Kidney (tissue), 13 donors: ENCODE measurements at regions not wholly inside any gene's neighbourhood (a gene's known extent, or its start where the extent isn't known, plus 50 kb on each side); places are given as distances from the start of the nearest gene placed in this dataset.
"Not testable (repeated sequence)": the region's sequence is repeated elsewhere in the genome, so short reads cannot be mapped to it uniquely, and the experiment has no call there.

Source experiments
- DNase-seq, 5 donors: peaks; one replicate each; pipeline ENCODE4 v3.0.0-alpha.2; 2013 to 2020
- FAIRE-seq: peaks from 2 replicates; lab custom pipeline; 2012; peaks lifted over from hg19 to GRCh38; lab: Jason Lieb, UNC
- H3K27ac ChIP-seq, 2 donors: one replicate each; pipeline ENCODE4 v1.7.0; 2013; ENCODE audit warnings: low read depth in 2 of 2, low read length in 2 of 2, inconsistent platforms in 1 of 2
- H3K27me3 ChIP-seq: one replicate; pipeline ENCODE4 v1.7.1; 2013; ENCODE audit warnings: low read length, inconsistent platforms; ENCODE audit not compliant: control insufficient read depth, insufficient read depth
- H3K36me3 ChIP-seq, 3 donors: one replicate each; pipeline versions ENCODE4 v1.7.0 to v1.7.1; 2013; ENCODE audit warnings: low read length in 3 of 3, control low read depth in 1 of 3, inconsistent platforms in 1 of 3; ENCODE audit not compliant: insufficient read depth in 3 of 3, control insufficient read depth in 2 of 3
- H3K4me1 ChIP-seq, 3 donors: one replicate each; pipeline versions ENCODE4 v1.7.0 to v1.7.1; 2013; ENCODE audit warnings: low read length in 3 of 3, inconsistent platforms in 1 of 3, low read depth in 1 of 3; ENCODE audit not compliant: control insufficient read depth in 2 of 3, insufficient read depth in 2 of 3
- H3K4me3 ChIP-seq, 3 donors: one replicate each; pipeline versions ENCODE4 v1.7.0 to v1.8.1; 2013; ENCODE audit warnings: low read length in 3 of 3, control low read depth in 1 of 3, inconsistent platforms in 1 of 3
- H3K9ac ChIP-seq, 3 donors: one replicate each; pipeline versions ENCODE4 v1.7.0 to v1.7.1; 2013; ENCODE audit warnings: low read length in 3 of 3, control low read depth in 1 of 3, inconsistent platforms in 1 of 3
- H3K9me3 ChIP-seq, 3 donors: one replicate each; pipeline versions ENCODE4 v1.7.0 to v1.7.1; 2013; ENCODE audit warnings: low read length in 3 of 3, control low read depth in 1 of 3, inconsistent platforms in 1 of 3; ENCODE audit not compliant: control insufficient read depth in 2 of 3, insufficient read depth in 1 of 3
- CTCF ChIP-seq: IDR thresholded peaks from 3 replicates; pipeline ENCODE4 v1.5.1; 2012; ENCODE audit warnings: mild to moderate bottlenecking, moderate library complexity, borderline replicate concordance; ENCODE audit not compliant: insufficient read depth; ENCODE audit errors: extremely low read depth
- intact Hi-C: fragments of 100-400 bp; cut with DNase I; formaldehyde crosslinking; loops from one replicate; pipeline ENCODE4 v1.11.1; 2022
- donor health status: control.
- donor health status: control.
- donor health status: control.
- donor health status: control.
- donor health status: control.
- donor health status: DM: yes; HTN: yes; CAD: no.
- donor health status: Normal renal cell carcinoma (clear cell type).

- H3K9ac ChIP-seq = no peak overlapping the region
- DNase-seq = no peak
- H3K9me3 ChIP-seq = no peaks in the 10 kb centered on the region
- intact Hi-C loops = no loop called here
- H3K4me1 ChIP-seq = no peaks in the 10 kb centered on the region
- H3K4me3 ChIP-seq = no peak overlapping the region
- no peaks in the 10 kb centered on the region for H3K27me3 ChIP-seq
- H3K27ac ChIP-seq = no peak overlapping the region
- no peaks in the 10 kb centered on the region for H3K36me3 ChIP-seq
- no peak for FAIRE-seq
- no peak for TF ChIP-seq CTCF
Observed at GRCh38 chr3:53425936-53426335, 68.5 kb upstream of the CACNA1D start.

- no peak for FAIRE-seq
- no peaks in the 10 kb centered on the region for H3K9me3 ChIP-seq
- no peaks in the 10 kb centered on the region for H3K27me3 ChIP-seq
- H3K27ac ChIP-seq = no peak overlapping the region
- no peak overlapping the region for H3K9ac ChIP-seq
- TF ChIP-seq CTCF = peak; percentile 22
- H3K4me3 ChIP-seq = no peak overlapping the region
- DNase-seq = no peak
- intact Hi-C loops = no loop called here
- H3K36me3 ChIP-seq = no peaks in the 10 kb centered on the region
- H3K4me1 ChIP-seq = no peaks in the 10 kb centered on the region
Observed at GRCh38 chr3:53426918-53427317, 67.5 kb upstream of the CACNA1D start.

- no peak for TF ChIP-seq CTCF
- Histone ChIP-seq H3K27ac (no peak overlapping the region), H3K4me1 (no peaks in the 10 kb centered on the region), H3K4me3 (no peak overlapping the region), H3K36me3 (no peaks in the 10 kb centered on the region), H3K9ac (no peak overlapping the region), H3K9me3 (no peaks in the 10 kb centered on the region), H3K27me3 (no peaks in the 10 kb centered on the region)
- intact Hi-C loops = no loop called here
- no peak for FAIRE-seq
- DNase-seq = no peak
Observed at GRCh38 chr3:53436828-53437227, 57.6 kb upstream of the CACNA1D start.

- DNase-seq, H3K36me3 ChIP-seq, H3K9ac ChIP-seq, H3K9me3 ChIP-seq, intact Hi-C loops, H3K27me3 ChIP-seq, H3K27ac ChIP-seq, H3K4me3 ChIP-seq, FAIRE-seq, H3K4me1 ChIP-seq: not testable (repeated sequence)
Observed at GRCh38 chr3:53442863-53443262, 51.5 kb upstream of the CACNA1D start.
